ENCODE measurements at regions not wholly inside any gene's neighbourhood (a gene's known extent, or its start where the extent isn't known, plus 50 kb on each side); places are given as distances from the start of the nearest gene placed in this dataset.

GRCh38 chr13:86579662-86580061, 780.4 kb upstream of the SLITRK6 start:
- TF ChIP-seq CTCF (IDR thresholded peaks at IDR 0.05) (no peak), POLR2A (IDR thresholded peaks at IDR 0.05) (no peak), POLR2AphosphoS5 (IDR thresholded peaks at IDR 0.05) (no peak)

Data from sigmoid colon (tissue), 4 donors.